Stimulated activated naive CD4-positive, alpha-beta T cell (primary cell): ENCODE measurements at regions not wholly inside any gene's neighbourhood (a gene's known extent, or its start where the extent isn't known, plus 50 kb on each side); places are given as distances from the start of the nearest gene placed in this dataset.

Experiments used
- DNase-seq, 6 experiments: peaks; one replicate each; lab custom pipeline; 2025; lab: John Stamatoyannopoulos, UW

DNA sequence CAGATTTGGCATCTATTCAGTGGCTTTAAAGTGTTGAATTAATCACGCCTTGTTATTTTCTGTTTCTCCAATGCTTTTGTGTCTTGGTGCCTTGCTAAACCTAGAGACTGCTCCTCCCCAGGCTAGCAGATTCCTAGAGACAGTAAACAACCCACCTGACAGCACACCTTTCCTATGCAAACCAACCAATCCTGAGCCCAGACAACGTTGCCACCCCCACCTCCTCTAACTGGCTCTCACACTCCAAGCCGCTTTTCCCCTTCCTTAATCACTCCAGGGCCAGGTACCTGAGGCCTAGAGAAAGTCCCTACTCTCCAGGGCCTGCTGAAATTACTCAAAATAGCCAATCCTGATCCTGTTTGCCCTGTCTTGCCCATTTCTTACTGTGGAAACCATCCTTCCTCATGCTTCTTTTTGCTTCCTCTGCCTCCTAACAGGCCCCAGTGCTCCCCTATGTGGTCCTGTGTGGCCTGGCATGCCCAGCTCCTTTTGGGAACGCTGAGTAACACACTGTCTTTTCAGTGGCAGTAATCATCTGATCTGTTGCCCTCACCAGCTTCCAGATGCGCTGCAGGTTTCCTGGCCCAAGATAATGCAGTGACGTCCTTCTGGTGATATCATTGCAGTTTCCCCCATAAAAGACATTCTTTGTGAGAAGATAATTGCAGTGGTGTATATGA, 53.4 kb downstream of the GAS1 start:
- DNase-seq, result no peak

DNA sequence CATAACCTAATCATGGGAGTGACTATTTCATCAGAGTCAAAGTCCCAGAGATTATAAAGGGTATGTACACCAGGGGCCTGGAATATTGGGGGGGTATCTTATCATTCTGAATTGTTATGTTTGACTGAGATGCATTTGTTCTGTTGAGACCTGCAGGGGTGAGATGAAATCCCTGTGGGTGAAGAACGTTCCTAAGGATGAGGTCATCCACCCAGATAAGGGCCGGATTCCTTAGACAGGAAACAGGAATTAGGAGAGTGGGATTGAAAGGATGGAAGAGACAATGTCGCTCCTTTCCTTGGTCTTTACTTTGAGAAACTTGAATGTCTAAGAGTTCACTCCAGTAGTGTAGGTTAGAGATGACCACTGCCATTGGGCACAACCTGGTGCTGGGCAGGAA, 54.7 kb downstream of the GAS1 start:
- no peak for DNase-seq

DNA sequence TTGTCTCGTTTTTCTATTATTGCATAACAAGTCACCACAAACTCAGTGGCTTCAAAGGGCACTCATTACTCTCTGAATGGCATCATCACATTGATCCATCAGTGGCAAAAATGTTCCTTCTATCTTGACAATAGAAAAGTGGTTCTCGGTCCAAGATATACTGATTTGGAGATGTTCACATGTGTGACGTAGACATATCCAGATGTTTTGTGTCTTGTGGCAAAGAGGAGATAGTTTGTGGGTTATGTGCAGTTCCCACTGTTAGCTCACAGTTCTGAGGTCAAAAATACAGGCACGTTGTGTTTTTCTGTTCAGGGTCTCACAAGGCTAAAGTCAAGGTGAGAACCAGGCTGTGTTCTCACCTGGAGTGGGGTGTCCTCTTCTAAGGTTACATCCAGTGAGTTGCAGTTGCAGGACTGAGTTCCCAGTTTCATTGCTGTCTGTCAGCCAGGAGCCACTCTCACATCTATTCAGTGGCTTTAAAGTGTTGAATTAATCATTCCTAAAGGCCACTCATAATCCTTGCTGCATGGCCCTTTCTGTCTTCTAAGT, 55.3 kb downstream of the GAS1 start:
- no peak for DNase-seq

DNA sequence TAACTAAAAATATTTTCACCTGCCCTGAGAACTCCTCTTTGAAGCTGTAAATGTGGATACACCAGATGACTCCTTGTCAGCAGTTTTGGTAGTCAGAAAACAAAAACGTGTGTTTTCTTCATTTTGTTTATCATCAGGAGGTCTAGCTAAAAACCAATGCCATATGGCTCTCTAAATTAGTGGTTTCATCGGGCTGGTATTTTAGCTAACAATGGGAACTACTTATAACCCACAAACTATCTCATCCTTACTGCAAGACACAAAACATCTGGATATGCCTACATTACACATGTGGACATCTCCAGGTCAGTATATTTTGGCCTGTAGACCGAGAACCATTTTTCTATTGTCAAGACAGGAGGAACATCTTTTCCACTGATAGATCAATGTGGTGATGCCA, 56.2 kb downstream of the GAS1 start:
- DNase-seq, result no peak

DNA sequence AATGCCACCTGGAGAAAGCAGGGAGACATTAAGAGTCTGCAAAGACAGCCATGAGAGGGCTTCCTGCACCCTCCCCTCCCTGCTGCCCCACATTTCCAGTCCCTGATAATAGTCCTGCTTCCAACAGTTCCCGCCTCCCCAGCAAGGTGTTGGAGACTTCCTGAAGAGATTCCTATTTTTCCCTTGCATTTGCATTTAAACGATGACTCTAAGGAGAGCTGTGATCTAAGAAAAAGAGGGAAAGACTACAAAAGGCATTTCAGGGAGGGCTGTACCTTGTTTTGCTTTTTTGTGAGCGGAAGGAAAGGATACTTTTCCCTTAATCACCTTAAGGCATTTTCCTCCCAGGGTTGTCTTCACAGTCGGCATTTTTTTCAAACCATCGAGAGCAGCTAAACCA, 62.1 kb downstream of the GAS1 start:
- no peak for DNase-seq

DNA sequence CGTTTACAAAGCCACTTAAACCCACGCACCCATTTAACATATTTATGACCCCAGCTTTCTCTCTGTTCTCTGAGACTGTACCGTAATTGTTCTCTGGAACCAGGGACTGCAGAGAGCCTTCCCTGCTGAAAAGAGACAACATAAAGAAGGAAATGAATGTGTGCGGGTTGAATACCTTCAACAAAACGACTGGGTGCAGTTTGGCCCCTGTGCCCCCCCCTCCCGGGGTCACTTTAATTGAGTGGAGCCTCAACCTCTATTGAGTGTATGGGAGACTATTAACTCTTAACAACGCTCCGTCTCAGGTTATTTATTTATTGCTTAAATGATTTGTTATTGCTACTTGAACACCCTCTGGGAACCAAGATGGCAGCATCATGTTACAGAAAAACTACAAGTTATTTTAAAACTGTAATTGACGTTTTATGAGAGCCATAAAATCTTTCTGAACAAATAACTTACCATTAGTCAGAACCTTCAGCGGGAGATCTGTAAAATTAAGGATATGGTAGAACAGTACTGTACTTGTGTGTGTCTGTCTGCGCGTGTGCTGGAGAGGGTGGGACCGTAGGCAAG, 70.6 kb downstream of the GAS1 start:
- no peak for DNase-seq

DNA sequence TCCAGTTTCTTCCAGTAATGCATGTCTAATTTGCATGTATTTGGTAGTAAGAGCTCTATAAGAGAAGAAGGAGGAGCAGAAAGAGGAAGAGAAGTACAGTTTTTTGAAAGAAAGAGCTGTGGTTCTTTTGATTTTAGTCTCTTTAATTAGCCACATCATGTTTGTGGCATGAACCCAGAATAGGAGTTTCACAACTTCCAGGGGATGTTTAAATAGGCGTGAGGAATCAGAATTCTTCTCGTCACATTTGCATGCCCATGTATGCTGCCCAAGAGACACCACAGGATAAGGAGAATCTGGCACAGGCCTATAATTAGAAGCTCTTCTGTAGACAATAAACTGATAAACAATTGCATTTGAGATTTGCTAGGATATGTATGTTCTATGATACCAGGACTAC, 78.7 kb downstream of the GAS1 start:
- DNase-seq, result no peak

DNA sequence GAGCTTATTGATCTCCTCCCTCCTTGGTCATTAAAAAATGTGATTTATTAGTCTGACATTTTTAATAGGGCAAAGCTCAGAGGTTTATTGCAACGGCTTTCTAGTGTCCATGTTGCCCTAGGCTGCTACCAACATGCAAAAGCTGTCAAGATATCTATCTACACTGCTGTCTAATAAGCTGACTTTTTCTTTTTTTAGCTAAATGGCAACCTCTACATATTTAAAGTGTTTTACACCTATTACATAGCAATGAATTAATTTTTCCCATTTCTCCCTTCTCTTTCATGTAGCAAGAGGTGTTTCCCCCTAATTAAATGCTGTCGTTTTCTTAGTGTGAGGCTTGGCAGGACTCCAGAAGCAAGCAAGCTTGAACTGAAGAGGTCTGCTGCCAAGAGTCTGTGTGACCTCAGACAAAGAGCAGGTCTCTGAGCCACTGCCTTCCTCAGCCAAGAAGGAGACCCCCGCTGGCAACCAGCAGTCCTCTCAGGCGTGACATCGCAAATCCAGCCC, 79.4 kb downstream of the GAS1 start:
- DNase-seq, result no peak

DNA sequence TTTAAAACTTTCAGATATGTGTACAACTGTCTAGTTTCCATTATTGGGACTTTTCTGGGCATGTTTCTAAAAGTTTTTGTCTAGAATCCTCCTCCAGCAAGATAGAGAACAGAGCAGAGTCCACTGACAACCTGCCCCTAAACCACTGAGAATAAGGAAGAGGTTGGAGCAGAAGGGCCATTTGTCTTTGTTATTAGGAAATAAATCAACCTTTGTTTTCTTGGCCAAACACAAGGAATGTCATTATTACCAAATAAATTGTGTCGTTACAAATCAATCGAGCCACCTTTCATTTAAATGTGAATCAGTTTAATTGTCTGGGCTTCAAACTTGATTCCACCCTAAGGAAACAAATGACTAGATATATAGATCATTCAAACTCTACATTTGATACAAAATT, 81.4 kb downstream of the GAS1 start:
- DNase-seq, result no peak

DNA sequence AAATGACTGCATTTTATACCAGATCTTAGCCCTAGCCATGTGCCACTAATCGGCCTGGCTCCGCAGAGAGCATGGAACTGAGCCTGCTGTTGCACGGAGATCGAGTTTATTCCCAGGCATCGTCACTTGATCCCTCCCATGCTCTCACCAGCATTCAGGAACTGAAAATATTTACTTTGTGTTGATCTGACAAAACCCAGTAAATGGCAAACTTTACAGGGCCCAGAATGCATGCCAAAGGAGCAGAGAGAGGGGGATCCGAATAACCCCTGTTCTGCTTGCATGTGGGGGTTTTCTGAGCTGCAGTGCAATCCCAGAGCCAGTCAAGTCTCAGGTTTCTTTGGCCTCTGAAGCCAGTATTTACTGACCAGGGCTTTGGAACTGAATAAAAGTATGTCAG, 87.3 kb downstream of the GAS1 start:
- no peak for DNase-seq

DNA sequence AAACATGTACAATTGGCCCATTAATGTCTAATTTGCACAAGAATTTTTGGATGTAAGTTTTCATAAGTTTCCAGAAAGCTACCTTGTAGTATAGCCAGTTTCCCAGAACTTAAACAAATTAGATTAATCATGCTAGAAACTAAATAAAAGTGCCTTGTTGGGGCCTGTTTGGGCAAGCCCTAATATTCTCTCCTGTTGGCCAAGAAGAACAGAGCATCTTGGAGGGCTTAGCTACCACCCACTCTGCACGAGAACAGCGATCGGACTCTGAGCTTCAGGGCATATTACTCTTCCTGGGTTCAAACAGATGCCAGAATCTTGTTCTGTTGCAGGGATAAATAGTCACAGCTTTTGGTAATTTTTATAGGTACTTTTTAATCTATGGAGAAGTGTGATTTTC, 88.2 kb downstream of the GAS1 start:
- no peak for DNase-seq

DNA sequence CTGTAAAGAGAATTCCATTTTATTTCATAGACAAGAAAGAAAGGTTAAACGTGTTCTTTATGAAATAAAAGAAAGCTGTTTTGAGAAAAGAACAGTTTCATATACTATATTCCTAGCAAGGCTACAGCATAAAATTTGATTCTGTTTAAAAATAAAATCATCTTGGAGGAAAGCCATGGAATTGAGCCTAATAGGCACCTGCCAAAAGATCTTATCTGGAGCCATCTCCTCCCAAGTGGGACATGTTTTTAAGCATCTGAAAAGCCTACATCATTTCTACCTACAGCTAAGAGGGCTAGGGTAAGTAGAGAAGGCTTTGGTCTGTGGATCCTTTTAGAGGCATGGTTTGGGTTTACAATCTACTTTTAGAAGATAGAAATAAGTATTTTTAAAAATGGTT, 89.3 kb downstream of the GAS1 start:
- no peak for DNase-seq

DNA sequence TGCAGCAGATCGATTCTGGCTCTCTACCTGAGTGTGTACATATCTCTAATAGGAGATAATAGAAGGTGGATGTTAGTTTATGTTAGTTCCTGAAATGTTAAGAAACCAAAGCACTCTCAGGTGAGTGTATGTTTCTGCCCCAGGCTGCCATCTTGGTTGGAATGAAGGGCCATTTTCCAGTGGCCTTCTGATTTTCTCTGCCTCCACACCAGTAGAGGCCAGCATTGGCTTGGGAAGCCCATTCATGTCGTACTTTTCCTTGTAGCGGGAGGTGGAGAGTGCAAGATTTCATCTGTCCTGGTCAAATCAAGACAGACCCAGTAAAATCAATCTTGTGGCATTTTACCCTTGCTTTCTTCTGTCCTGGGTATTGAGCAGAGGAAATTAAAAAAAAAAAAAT, 91.0 kb downstream of the GAS1 start:
- DNase-seq, result no peak

DNA sequence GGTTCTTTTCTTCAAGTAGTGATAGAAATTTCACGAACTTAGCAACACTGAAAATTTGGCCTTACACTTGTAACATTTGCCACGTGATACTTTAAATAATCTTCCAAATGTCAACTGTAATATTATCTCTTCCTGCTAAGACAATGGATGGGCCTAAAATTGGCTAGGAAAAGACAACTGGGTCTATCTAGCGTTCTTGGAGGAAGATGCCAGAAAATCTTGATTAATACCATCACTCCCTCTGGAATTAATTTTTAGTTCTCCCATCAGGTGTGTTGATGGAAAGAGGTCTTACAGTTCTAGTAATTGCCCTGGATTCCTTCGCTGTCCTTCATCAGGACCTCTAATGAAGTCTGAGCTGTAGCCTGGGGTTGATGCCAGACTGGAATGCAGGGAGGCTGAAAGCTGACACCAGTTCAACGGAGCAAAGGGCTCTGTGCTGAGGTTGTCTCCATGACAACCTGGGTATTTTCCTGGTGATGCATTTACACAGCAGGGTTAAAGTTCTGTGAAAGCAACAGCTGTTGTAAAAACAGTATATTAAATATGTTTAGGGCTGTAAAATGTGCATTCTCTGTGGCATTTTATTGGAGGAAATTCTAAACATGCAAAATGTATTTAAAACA, 92.3 kb downstream of the GAS1 start:
- DNase-seq, result no peak

DNA sequence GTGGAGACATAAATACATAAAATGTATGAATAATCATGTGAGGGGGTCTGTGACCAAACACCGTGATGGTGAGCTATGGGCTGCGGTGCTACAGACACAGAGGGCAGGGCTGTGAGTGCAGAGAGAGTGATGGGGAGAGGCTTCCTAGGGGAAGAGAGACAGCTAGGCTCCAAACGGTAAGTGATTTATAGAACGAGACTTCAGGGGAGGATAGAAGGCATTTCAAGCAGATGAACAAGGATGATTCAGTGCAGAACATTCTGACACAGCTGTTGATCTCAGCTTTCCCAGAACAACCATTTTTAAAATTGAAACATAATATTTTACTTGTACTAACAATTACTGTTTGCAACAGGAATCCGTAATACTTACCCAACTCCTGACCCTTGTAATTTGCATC, 100.7 kb downstream of the GAS1 start:
- no peak for DNase-seq

DNA sequence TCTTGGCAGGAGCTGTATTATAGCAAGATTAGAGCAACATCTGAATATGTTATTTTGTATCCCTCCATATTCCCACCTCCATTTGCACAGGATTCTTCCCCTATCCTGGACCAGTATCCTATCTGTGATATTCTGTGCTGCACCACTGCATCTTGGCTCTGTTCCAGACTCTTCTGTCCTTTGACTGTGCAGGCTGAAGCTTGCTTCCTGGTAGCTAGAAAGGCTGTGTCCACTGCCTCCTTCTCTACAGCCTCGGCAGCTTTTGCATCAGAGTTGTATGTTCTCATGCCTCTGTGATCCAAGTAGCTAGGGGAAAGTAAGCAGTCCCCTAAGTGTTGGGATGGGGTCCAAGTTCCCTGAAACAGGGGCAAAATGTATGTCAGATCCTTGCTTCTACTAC, 104.1 kb downstream of the GAS1 start:
- no peak for DNase-seq

DNA sequence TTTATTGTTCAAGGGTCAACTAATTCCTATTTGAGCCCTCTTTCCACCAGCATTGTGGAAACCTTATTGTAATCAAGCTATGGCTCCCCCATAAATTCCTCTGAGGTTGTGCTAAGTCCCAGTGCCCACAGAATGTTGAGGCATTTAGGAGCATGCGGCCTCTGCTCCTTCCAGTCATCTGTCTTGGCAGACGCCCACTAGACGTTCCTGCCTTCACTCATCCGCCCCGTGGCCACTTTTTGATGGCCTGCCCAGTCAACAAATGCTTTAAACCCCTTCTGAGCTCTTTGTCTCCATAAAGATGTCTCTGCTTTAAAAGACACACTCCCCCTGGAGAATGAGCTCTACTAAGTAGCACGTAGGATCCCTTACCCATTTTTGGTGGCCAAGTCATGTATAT, 104.7 kb downstream of the GAS1 start:
- no peak for DNase-seq

DNA sequence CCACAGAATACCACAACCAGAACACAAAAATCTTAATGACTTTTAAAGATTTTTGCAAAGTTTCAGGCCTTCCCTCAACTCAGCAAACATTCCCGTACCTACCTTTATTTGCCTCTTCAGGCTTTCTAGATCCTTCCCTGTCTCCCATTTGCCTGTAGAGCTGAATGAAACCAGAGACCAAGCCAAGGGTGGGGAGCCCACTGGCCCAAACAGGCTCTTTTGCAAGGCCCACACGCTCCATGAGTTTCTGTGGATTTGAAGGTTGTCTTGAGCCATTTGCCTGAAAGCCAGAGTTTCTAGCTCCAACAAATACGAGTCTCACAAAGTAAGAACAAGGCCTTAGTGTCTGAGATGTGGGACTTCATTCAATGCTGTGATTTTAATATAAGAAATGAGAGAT, 107.8 kb downstream of the GAS1 start:
- no peak for DNase-seq

DNA sequence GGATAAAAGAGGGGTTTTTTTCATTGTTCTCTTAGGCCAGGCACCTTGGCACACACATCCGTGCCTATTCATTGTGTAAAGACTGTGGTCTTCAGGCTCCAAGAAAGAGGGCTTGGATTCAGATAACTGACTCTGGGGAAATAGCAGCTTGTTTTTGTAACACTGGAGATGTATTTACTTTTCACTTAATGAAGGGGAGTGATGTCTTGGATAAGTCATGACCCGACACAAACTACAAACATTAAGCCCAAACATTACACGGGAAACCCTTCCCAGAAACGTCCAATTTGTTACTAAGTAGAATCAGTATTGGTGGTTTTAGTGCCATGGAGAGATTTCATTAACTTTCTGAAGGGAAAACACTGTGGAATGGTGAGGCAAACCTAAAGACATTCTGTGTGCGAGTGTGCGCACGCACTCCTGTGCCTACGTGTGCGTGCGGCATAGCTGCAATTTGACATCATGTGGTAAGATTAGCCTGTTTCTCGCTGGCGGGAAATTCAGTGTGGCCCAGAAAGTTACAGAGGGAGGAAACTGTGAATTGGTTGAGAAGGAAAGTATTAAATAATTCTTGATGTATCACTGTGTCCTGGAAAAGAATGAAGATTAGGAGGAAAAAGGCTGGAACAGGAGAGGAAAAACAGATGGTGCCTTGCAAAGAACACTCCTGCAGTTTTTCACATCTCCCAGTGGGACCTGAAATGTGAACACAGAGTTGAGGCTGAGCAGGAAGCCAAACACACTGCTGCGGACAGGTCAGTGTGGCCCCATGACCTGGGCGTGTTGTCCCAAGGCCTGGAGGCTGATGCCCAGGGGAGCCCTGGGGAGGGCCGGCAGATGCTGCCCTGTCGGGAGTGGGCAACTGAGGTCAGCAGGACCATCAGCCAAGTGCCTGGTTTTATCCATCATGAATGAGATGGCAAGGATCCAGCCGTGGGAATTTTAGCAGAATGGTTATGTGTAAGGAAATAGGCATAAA, 108.5 kb downstream of the GAS1 start:
- DNase-seq, result no peak

DNA sequence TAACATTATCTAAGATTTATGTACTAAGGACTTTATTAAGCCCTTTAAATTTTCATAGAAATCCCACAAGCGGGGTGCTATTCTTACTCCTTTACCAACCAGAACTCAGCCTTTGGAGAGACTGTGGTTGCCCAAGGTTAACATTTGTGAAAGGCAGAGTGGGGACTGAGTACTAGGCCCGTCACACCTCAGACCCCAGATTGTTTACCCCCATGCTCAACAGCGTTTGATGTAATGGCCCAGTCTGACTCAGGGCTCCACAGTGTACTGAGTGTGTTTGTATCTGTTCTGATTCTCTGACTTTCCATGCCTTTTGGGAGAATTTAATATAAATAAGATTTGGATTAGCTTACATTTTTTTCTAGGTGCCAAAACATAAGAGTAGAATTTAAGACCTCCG, 110.0 kb downstream of the GAS1 start:
- DNase-seq, result no peak

DNA sequence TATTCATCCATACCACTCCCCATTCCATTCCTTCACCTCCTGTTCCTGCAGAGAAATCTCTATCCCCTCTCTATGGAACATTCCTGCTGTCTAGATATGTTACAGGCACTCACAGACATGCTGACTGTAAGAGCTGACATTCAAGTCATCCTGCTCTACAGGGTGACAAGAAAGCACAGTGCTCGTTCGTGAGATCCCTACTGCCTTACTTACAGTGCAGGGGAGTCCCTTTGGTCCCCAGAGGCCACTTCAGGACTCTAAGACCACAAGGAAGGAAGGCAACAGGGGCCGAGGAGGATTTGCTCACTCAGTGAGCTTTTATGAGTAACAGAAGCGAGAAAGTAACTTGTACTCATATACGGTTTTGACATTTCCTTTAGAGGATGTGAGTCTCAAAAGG, 110.5 kb downstream of the GAS1 start:
- no peak for DNase-seq

DNA sequence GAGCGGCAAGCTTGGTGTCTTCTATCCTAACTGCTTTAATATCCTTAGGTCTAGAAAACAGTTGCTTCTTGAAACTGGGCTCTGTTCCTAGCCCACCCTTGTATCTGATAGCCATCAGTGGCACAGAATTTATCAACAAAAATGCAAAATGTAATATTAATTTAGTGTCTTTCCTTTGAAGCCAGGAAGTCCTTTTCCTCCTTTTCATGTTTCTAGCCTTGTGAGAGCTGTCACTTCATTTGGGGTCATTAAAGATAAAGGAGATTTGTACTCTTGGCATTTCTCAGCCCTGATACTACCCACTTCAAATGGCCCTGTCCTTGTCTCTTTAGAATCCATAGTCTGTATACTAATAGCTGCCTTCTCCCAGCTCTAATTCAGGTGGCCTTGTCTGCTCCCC, 111.0 kb downstream of the GAS1 start:
- no peak for DNase-seq
